ENCODE measurements at regions not wholly inside any gene's neighbourhood (a gene's known extent, or its start where the extent isn't known, plus 50 kb on each side); places are given as distances from the start of the nearest gene placed in this dataset.

- no peak for DNase-seq
- Histone ChIP-seq H3K4me1 (ENCODE audit: control insufficient read depth in 5 of 5, insufficient read depth in 5 of 5, low read length in 5 of 5) (peaks cover 0 to 14% (median 8%) of the 10 kb centered on the region in 5 donors), H3K36me3 (ENCODE audit: control insufficient read depth in 4 of 4, insufficient read depth in 4 of 4, low read length in 4 of 4) (no peaks in the 10 kb centered on the region), H3K9me3 (ENCODE audit: control insufficient read depth in 4 of 4, insufficient read depth in 3 of 4, low read length in 3 of 4) (peaks cover 0 to 10% (median 0%) of the 10 kb centered on the region in 4 donors), H3K27ac (ENCODE audit: low read depth in 1 of 2, low read length in 1 of 2) (no peak overlapping the region), H3K27me3 (ENCODE audit: control insufficient read depth in 3 of 3, insufficient read depth in 3 of 3, low read length in 2 of 3) (peaks cover 15 to 98% (median 90%) of the 10 kb centered on the region in 3 donors), H3K4me3 (no peak overlapping the region), H3K9ac (ENCODE audit: insufficient read depth in 1 of 2, low read length in 2 of 2) (no peak overlapping the region)
- no peak for TF ChIP-seq CTCF (IDR thresholded peaks at IDR 0.05; ENCODE audit: control extremely low read depth, extremely low read depth)
- WGBS, 2 donors, result 7 to 8% methylated on average over 11 of the region's 11 CpGs
- ATAC-seq (ENCODE audit: insufficient read depth, low FRiP score), result no peak
These were observed 78.3 kb upstream of the POLG start for GRCh38 chr15:89412905-89413411.

DNA sequence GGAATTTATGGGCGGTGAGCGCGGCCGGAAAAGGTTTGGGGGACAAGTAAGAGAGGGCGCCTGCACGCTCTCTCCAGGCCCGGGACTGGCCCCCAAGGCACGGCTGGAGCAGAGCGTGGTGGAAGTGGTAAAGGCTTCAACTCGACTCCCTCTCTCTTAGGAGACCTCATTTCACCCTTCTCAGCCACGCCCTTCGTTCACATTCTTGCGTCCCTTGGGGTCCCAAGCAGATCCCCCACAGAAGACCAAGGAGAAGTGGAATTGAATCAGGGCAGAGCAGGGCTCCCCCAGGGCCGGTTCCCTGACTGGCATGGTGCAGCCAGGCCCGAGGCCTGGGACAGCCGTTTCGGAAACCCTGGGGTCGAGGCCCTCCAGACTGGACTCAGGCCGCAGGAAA is 75.4 kb upstream of the POLG start:
- Histone ChIP-seq H3K9ac (ENCODE audit: insufficient read depth in 1 of 2, low read length in 2 of 2) (no peak overlapping the region), H3K4me3 (no peak overlapping the region), H3K36me3 (ENCODE audit: control insufficient read depth in 4 of 4, insufficient read depth in 4 of 4, low read length in 4 of 4) (no peaks in the 10 kb centered on the region), H3K27ac (ENCODE audit: low read depth in 1 of 2, low read length in 1 of 2) (no peak overlapping the region), H3K27me3 (ENCODE audit: control insufficient read depth in 3 of 3, insufficient read depth in 3 of 3, low read length in 2 of 3) (peaks cover 17 to 98% (median 91%) of the 10 kb centered on the region in 3 donors), H3K4me1 (ENCODE audit: control insufficient read depth in 5 of 5, insufficient read depth in 5 of 5, low read length in 5 of 5) (peaks cover 0 to 21% (median 14%) of the 10 kb centered on the region in 5 donors), H3K9me3 (ENCODE audit: control insufficient read depth in 4 of 4, insufficient read depth in 3 of 4, low read length in 3 of 4) (peaks cover 0 to 8% (median 0%) of the 10 kb centered on the region in 4 donors)
- ATAC-seq (ENCODE audit: insufficient read depth, low FRiP score) (no peak), DNase-seq (no peak)
- 7 to 12% methylated on average over 19 of the region's 19 CpGs for WGBS, 2 donors
- TF ChIP-seq CTCF (IDR thresholded peaks at IDR 0.05; ENCODE audit: control extremely low read depth, extremely low read depth), result no peak

GRCh38 chr15:89409184-89410038 is 74.8 kb upstream of the POLG start:
- no peak overlapping the region for H3K9ac ChIP-seq (ENCODE audit: insufficient read depth in 1 of 2, low read length in 2 of 2)
- H3K27me3 ChIP-seq (ENCODE audit: control insufficient read depth in 3 of 3, insufficient read depth in 3 of 3, low read length in 2 of 3), result peaks cover 17 to 99% (median 94%) of the 10 kb centered on the region in 3 donors
- no peaks in the 10 kb centered on the region for H3K36me3 ChIP-seq (ENCODE audit: control insufficient read depth in 4 of 4, insufficient read depth in 4 of 4, low read length in 4 of 4)
- H3K27ac ChIP-seq (ENCODE audit: low read depth in 1 of 2, low read length in 1 of 2), result no peak overlapping the region
- no peak overlapping the region for H3K4me3 ChIP-seq
- TF ChIP-seq CTCF (IDR thresholded peaks at IDR 0.05; ENCODE audit: control extremely low read depth, extremely low read depth), result no peak
- H3K4me1 ChIP-seq (ENCODE audit: control insufficient read depth in 5 of 5, insufficient read depth in 5 of 5, low read length in 5 of 5), result peaks cover 0 to 21% (median 14%) of the 10 kb centered on the region in 5 donors
- 7% methylated on average over 56 of the region's 56 CpGs for WGBS, 2 donors
- DNase-seq (no peak), ATAC-seq (ENCODE audit: insufficient read depth, low FRiP score) (no peak)
- H3K9me3 ChIP-seq (ENCODE audit: control insufficient read depth in 4 of 4, insufficient read depth in 3 of 4, low read length in 3 of 4), result peaks cover 0 to 8% (median 0%) of the 10 kb centered on the region in 4 donors

Measured in lung (tissue), 11 donors.